GM19438 (cell line): ENCODE measurements at regions not wholly inside any gene's neighbourhood (a gene's known extent, or its start where the extent isn't known, plus 50 kb on each side); places are given as distances from the start of the nearest gene placed in this dataset.

Source experiments
- ATAC-seq: cut with Tn5 transposase; IDR thresholded peaks from one replicate; pipeline ENCODE4 v1.9.1; 2021; ENCODE audit warnings: low read depth; ENCODE audit not compliant: unreplicated experiment

- ATAC-seq, result no peak
These were observed 199.6 kb upstream of the RREB1 start for GRCh38 chr6:6908121-6908520.

- ATAC-seq, result no peak
These were observed 198.7 kb upstream of the RREB1 start for GRCh38 chr6:6909111-6909510.

- ATAC-seq, result no peak
These were observed 196.9 kb upstream of the RREB1 start for GRCh38 chr6:6910734-6911295.

- ATAC-seq, result no peak
These were observed 196.4 kb upstream of the RREB1 start for GRCh38 chr6:6911391-6911790.

- ATAC-seq, result no peak
These were observed 194.7 kb upstream of the RREB1 start for GRCh38 chr6:6912817-6913744.

- ATAC-seq, result no peak
These were observed 192.5 kb upstream of the RREB1 start for GRCh38 chr6:6915219-6915618.

- ATAC-seq, result no peak
These were observed 191.8 kb upstream of the RREB1 start for GRCh38 chr6:6915813-6916547.

GRCh38 chr6:6916598-6916997 is 191.2 kb upstream of the RREB1 start:
- no peak for ATAC-seq

- ATAC-seq, result peak; percentile 79
These were observed 189.4 kb upstream of the RREB1 start for GRCh38 chr6:6918216-6918983.

- ATAC-seq, result no peak
These were observed 188.6 kb upstream of the RREB1 start for GRCh38 chr6:6919173-6919572.

- ATAC-seq, result no peak
These were observed 187.4 kb upstream of the RREB1 start for GRCh38 chr6:6920114-6920986.

GRCh38 chr6:6920987-6921313 is 186.8 kb upstream of the RREB1 start:
- no peak for ATAC-seq

- no peak for ATAC-seq
These were observed 185.6 kb upstream of the RREB1 start for GRCh38 chr6:6922166-6922565.

- no peak for ATAC-seq
These were observed 184.2 kb upstream of the RREB1 start for GRCh38 chr6:6923605-6924004.

- no peak for ATAC-seq
These were observed 183.1 kb upstream of the RREB1 start for GRCh38 chr6:6924708-6925107.

GRCh38 chr6:6925391-6926164 is 182.2 kb upstream of the RREB1 start:
- ATAC-seq, result no peak

- no peak for ATAC-seq
These were observed 180.9 kb upstream of the RREB1 start for GRCh38 chr6:6926856-6927255.

GRCh38 chr6:6927521-6928361 is 180.0 kb upstream of the RREB1 start:
- no peak for ATAC-seq
